ENCODE measurements at regions not wholly inside any gene's neighbourhood (a gene's known extent, or its start where the extent isn't known, plus 50 kb on each side); places are given as distances from the start of the nearest gene placed in this dataset.

DNA sequence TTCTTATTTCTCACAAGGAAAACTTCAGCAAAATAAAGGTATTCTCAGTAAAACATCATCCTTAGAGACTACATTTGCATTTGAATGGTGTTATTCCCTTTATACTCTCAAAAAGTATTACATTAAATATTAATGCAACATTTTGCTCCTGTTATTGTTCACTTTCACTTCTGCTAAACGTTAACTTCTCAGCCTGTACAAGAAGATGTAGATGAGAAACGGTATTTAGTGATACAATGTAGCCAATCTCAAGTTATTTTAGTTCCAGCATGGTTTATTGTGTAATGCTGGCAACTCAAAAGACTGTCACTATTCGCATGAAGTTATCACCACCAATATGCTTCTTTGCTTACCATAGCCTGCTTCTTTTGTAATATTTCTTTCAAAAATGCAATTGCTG, 514.1 kb downstream of the CPS1 start:
- TF ChIP-seq, protein P1, sequence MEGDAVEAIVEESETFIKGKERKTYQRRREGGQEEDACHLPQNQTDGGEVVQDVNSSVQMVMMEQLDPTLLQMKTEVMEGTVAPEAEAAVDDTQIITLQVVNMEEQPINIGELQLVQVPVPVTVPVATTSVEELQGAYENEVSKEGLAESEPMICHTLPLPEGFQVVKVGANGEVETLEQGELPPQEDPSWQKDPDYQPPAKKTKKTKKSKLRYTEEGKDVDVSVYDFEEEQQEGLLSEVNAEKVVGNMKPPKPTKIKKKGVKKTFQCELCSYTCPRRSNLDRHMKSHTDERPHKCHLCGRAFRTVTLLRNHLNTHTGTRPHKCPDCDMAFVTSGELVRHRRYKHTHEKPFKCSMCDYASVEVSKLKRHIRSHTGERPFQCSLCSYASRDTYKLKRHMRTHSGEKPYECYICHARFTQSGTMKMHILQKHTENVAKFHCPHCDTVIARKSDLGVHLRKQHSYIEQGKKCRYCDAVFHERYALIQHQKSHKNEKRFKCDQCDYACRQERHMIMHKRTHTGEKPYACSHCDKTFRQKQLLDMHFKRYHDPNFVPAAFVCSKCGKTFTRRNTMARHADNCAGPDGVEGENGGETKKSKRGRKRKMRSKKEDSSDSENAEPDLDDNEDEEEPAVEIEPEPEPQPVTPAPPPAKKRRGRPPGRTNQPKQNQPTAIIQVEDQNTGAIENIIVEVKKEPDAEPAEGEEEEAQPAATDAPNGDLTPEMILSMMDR (IDR thresholded peaks at IDR 0.05) = no peak
- TF ChIP-seq POLR2AphosphoS5 (IDR thresholded peaks at IDR 0.05) = no peak
